NCI-H82 (cell line): ENCODE measurements at regions not wholly inside any gene's neighbourhood (a gene's known extent, or its start where the extent isn't known, plus 50 kb on each side); places are given as distances from the start of the nearest gene placed in this dataset.

Experiments used
- DNase-seq: peaks from one replicate; lab custom pipeline; 2025; lab: John Stamatoyannopoulos, UW

GRCh38 chr3:180092889-180093288 lies 56.2 kb upstream of the PEX5L start:
- DNase-seq, result no peak

DNA sequence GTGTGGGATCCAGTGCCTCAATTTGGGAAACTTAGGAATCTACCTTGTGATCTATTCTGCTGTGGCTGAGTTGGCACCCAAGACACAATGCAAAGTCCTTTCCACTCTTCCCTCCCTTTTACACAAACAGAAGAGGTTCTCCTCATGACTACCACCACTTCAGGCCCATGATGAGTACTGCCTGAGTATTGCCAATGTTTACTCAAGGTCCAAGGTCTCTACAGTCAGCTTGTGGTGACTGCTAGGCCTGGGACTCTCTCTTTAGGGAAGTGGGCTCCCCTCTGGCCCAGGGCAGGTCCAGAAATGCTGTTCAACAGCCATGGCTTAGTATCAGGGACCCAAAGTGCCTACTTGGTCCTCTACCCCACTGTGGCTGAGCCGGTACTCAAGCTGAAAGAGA lies 56.8 kb upstream of the PEX5L start:
- no peak for DNase-seq

- no peak for DNase-seq
These were observed 60.9 kb upstream of the PEX5L start for GRCh38 chr3:180097626-180098025.

- DNase-seq, result no peak
These were observed 65.4 kb upstream of the PEX5L start for GRCh38 chr3:180102134-180102533.

GRCh38 chr3:180102604-180103003 lies 65.9 kb upstream of the PEX5L start:
- DNase-seq, result no peak

DNA sequence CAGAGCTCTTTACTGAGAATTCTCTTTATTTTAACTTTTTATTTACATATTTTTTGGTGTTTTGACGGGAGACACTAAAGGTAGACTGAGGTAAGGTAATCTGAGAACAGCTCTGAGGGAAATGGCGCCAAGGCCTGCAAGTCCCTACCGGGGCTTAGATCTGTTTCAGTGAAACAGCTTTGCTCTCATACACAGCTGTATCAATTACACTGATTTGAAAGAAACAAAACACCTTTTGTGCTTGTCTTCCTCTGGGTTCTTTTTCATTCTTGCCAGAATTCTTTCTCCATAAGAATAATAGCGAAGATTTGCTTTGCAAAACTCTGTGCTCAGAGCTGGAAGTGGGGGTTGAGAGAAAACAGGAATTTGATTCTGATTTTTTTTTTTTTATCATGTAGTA lies 79.5 kb upstream of the PEX5L start:
- DNase-seq, result no peak

- DNase-seq, result no peak
These were observed 79.9 kb upstream of the PEX5L start for GRCh38 chr3:180116658-180117057.

GRCh38 chr3:180117381-180118163 lies 80.8 kb upstream of the PEX5L start:
- no peak for DNase-seq

DNA sequence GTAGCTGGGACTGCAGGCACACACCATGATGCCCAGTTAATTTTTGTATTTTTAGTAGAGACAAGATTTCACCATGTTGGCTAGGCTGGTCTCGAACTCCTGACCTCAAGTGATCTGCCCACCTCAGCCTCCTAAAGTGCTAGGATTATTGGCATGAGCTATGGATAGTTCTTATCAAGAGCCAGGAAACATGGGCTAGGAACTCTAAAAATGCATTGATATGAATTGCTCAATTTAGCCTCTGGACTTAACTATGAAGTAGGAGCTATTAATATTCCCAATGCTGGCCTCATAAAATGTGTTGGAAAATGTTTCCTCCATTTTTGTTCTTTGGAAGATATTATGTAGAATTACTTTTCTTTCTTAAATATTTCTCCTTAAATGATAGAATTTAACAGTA lies 82.8 kb upstream of the PEX5L start:
- DNase-seq, result no peak

GRCh38 chr3:180123928-180124327 lies 87.2 kb upstream of the PEX5L start:
- DNase-seq, result no peak

DNA sequence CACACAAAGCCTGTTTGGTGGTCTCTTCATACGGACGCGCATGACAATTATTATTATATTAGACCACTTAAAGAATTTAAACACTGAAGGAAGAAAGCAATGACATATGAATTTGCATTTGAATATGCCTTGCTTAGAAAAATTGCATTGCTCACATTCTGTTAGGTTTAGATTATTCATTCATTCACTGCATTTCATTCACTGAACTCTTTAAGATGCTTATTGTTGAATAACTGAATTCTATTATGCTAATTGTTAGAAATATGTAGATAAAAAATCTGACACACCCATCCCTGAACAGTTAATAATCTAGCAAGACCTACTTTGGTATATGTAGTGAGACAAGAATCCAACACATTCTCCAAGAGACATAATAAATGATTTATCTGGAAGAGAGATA lies 94.4 kb upstream of the PEX5L start:
- no peak for DNase-seq

DNA sequence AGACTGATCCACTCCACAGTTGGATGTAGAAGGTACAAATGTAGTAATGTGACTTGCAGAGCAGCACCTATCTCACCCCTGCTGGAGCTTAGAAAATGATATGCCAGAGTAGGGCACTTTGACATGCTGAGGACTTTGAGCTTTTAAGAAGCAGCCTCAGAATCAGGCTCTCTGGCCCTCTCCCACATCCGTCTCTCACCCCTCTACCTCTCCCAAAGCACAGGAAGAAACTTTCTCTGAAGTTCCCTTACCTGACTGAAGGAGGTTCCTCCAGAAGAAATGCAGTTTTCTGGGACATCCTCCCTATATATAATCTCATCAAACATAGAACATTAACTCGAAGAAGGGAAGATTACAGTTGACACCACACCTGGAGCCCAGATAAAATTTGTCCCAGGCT lies 98.4 kb upstream of the PEX5L start:
- DNase-seq, result no peak

DNA sequence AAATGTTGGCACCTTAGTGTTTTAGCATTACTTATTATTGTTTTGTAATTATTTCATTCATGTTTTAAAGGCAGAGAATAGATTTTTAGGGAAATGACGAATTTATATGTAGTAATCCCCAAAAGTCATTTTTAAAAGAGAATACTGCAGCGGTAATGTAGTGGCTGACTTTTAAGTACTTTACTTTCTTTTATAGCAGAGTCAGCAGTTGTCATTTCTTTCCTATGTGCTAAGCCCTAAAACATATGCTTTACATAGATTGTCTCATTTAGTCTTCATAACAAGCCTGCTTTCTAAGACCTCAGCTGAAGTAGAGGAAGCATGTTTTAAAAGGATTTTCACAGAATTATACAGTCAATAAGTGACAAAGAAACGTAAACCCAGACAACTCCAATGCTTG lies 102.1 kb upstream of the PEX5L start:
- no peak for DNase-seq

DNA sequence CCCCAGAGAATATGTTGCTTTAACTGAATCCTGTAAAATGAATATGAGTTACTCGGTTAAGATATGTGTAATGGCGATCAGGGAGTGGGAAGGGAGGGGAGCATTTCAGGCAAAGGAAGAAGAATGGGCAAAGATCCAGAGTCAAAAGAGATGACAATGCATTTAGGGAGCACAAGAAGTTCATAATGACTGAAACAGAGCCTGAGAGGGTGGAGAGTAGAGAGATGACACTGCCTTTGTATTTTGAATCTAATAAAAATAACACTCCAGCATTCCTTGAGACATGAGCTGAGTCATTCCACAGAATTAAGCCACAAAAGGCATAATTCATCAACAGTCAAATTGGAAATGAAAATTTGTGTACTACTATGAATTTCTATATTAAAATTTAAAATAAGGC lies 105.3 kb upstream of the PEX5L start:
- no peak for DNase-seq

GRCh38 chr3:180142472-180142871 lies 105.7 kb upstream of the PEX5L start:
- DNase-seq, result no peak

DNA sequence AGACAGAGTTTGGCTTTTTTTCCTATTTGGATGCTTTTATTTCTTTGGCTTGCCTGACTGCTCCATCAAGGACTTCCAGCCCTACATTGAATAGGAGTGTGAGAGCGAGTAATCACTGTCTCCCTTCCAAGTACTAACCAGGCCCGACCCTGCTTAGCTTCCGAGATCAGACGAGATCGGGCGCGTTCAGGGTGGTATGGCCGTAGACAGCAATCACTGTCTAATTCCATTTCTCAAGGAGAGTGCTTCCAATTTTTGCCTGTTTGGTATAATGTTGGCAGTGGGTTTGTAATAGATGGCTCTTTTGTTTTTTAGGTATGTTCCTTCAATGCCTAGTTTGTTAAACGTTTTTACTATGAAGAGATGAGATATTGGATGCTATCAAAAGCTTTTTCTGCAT lies 125.0 kb upstream of the PEX5L start:
- DNase-seq, result no peak

DNA sequence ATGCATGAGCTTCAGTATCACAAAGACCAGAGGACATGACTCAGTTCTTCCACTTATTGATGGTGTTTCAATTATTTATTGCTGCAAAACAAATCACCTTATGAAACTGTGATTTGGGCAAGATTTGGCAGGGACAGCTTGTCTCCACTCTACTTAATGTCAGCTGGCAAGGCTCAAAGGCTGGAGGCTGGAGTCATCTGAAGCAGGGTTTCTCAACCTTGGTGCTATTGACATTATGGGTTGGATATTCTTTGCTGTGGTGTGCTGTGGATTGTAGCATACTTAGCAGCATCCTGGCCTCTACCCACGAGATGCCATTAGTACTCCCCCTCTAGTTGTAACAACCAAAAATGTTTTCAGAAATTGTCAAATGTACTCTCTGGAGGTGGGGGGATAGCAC lies 138.8 kb upstream of the PEX5L start:
- no peak for DNase-seq

DNA sequence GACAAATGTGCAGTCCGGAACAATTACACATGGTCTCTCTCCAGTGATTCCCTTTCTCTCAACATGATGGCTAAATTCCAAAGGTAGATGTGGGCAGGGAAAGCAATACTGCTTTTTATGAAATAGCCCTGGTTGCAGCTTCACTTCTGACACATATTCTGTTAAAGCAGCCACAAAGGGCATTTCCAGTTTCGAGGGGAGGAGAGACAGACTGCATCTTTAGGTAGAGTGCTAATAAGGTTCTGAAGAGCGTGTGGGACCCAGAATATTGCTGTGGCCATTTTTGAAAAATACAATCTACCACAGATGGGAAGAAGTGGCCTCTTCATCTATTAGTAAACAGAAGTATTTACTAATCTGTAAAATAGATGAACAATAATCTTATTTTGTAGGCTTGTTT lies 139.3 kb upstream of the PEX5L start:
- no peak for DNase-seq

DNA sequence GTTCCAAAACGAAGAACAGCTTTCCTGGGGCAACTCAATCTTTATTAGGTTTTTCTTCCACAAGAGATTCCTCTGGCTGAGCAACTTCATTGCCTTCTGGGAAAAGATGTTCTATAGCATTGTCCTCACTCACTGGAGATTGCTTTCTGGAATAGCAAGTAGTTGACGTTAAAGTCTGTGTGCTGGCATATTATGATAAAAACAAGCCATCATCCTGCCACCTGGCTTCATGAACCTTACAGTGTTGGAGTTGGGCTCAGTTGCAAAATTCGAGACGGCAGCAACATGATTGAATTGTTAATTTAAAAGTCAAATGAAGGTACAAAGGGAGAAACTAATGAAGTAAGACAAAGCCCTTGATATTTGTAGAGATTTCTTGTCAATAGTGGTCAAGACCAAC lies 140.5 kb upstream of the PEX5L start:
- DNase-seq, result no peak

DNA sequence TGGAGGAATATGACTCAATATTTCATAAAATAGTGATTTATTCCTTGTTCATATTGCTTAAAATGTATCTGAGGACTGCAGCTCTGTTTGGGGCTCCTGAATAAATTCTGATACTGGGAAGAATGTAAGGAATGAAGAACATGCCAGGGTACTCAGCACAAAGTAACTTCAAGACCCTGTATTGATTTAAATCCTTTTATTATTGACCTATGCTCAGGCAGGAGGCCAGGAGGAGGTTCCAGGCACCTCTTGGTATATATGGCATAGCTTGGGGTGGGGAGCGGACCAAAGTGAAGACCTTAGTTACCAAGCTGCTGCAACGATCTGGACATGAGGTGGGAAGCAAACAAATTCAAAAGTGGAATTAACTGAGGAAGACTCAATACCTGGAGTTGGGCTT lies 142.8 kb upstream of the PEX5L start:
- no peak for DNase-seq

- no peak for DNase-seq
These were observed 144.1 kb upstream of the PEX5L start for GRCh38 chr3:180180795-180181194.

DNA sequence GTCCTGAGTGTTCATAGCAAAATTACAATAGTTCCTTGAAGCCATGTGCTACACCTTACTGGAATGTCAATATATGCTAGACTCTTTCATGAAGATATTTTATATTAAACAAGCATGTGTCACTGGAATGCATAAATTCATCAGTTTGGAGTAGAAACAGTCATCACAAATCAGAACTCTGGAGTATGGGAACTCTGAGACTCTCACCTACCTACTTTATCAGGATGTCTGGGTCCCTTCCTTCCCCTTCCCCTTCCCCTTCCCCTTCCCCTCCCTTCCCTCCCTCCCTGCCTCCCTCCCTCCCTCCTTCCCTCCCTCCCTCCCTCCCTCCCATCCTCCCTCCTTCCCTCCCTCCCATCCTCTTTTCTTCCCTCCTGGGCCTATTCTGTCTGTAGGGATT lies 144.7 kb upstream of the PEX5L start:
- no peak for DNase-seq

DNA sequence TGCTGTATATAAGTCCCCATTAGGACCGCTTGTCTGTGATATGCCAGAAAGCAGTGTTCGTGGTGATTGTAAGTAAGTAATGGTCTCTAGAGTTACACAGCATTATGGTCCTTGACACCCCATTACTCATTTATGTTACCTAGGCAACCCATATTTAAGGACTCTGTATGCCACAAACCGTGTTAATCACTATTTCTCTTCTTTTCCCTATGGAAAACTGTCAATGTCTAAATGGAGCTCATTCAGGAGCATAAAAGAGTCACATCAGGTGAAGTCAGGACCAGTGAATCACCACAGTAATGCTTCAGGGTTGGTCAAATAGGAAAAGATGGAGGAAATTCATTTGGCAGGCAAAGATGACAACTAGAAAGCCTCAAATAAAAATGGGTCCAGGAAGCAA lies 146.6 kb upstream of the PEX5L start:
- no peak for DNase-seq

DNA sequence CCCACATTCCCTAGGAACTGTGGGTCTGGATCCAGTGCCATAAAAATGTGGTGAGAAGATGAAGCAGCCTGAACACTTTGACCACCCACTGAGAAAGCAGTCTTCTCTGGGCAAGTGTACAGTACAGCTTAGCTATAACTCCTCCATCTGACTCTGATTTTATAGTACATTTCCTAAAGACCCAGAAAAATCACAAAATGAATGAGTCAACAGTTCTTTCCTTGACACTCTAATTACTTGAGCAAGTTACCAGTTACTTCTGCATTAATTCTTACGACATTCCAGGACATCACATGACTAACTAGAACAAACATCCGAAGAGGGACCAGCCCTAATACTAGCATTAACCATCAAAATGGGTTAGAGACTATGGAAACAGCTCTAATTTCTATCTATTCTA lies 148.1 kb upstream of the PEX5L start:
- DNase-seq, result no peak

- no peak for DNase-seq
These were observed 148.9 kb upstream of the PEX5L start for GRCh38 chr3:180185650-180186049.
